Hematopoietic multipotent progenitor cell treated with erythropoietin and hydrocortisone succinate and interleukin-3 and kit ligand, for 8 days (in vitro differentiated cells): ENCODE measurements at regions not wholly inside any gene's neighbourhood (a gene's known extent, or its start where the extent isn't known, plus 50 kb on each side); places are given as distances from the start of the nearest gene placed in this dataset.

Source experiments
- DNase-seq: peaks from one replicate; pipeline ENCODE4 v3.0.0-alpha.2; 2015

- DNase-seq, result no peak
These were observed 627.6 kb upstream of the PCDH9 start for GRCh38 chr13:67857581-67858310.

DNA sequence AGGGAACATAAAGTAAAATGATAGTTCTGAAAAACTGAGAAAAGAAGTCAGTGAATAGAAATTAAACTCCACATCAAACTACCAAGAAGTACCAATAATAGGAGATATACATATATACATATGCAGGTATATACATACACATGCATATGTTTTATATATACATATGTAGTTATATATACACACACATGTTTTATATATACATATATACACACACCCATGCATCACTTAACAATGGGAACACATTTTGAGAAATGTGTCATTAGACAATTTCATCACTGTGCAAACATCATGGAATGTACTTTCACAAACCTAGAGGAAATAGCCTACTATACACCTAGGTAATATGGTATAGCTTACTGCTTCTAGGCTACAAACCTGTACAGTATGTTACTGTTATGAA is 626.8 kb upstream of the PCDH9 start:
- DNase-seq, result no peak

DNA sequence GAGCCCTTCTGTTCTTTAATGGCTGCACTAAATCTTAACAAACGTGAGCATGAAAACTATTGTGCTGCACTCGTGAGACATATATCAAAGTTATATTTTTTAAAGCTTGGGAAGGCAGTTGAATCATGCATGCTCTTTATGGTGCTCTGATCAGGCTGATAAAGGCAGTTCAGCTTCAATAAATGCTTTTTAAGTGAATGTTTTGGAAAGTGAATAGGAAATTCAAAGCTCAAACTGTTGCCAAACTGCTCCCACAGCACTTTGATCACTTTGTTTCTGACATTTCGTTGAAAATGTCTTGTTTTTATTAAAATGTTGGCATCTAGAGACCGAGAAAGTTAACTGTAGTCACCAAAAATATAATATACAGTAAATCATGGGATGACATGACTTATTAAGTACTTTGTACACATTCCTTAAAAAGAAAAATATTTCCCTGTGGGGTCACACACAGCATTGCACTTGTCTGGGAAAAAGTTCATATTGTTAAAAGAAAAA is 625.7 kb upstream of the PCDH9 start:
- DNase-seq, result no peak

GRCh38 chr13:67854990-67855389 is 624.9 kb upstream of the PCDH9 start:
- no peak for DNase-seq

- DNase-seq, result no peak
These were observed 614.4 kb upstream of the PCDH9 start for GRCh38 chr13:67844574-67844973.

DNA sequence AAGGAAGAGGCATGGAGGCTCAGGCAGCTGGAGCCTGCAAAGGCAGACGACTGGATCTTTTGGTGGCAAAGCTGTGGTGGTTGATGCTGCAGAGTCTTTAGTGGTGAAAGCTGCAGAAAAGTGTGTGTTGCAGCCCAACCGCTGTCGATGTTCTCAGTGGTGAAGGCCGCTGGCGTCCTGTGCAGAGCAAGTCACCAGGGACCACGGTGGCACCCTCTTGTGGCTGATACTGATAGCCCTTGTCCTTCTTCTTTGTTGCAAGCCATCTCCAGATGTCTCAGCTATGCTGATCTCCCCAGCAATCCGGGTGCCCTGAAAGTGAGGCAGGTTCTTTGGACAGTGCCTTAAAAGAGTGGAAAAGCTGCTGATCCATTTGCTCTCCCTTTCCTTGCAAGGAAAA is 610.9 kb upstream of the PCDH9 start:
- no peak for DNase-seq

DNA sequence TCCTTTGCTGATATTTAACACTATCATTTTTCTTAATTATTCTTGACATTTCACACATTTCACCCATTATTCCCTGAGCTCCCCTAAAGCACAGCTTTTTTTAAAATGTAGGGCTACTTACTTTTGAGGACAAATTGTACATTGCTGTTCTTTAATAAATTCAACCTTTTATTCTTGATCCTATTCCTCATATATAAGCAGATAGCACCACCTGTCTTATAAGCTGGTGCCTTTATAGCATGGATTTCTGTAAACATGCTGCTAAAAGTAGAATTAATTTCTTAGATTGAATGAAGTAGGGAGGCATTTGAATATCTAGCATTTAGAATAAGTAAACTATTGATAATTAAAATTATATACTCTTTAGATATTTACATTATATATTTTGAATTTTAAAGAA is 603.4 kb upstream of the PCDH9 start:
- no peak for DNase-seq

GRCh38 chr13:67829641-67830040 is 599.5 kb upstream of the PCDH9 start:
- no peak for DNase-seq

GRCh38 chr13:67827992-67828391 is 597.9 kb upstream of the PCDH9 start:
- no peak for DNase-seq

GRCh38 chr13:67821606-67822005 is 591.5 kb upstream of the PCDH9 start:
- no peak for DNase-seq

GRCh38 chr13:67806796-67807195 is 576.7 kb upstream of the PCDH9 start:
- DNase-seq, result peak; percentile 3

DNA sequence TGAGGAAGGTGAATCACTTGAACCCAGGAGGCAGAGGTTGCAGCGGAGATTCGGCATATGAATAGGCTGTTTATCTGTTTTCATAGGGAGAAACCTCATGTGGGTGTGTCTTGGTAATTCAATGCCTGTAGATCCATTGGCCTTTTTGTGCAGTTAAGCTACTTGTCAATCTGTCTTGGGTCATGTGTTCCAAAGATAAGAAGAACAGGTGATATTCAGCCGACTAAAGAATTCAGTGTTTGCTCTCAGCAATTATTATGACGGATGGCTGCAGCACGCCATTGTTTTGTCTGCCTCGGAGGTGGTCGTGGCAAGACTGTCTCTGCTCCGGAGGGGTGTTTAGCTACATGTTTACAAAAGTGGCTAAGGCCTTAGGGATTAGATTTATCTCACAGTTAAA is 573.0 kb upstream of the PCDH9 start:
- DNase-seq, result no peak

- no peak for DNase-seq
These were observed 562.1 kb upstream of the PCDH9 start for GRCh38 chr13:67792151-67792676.

DNA sequence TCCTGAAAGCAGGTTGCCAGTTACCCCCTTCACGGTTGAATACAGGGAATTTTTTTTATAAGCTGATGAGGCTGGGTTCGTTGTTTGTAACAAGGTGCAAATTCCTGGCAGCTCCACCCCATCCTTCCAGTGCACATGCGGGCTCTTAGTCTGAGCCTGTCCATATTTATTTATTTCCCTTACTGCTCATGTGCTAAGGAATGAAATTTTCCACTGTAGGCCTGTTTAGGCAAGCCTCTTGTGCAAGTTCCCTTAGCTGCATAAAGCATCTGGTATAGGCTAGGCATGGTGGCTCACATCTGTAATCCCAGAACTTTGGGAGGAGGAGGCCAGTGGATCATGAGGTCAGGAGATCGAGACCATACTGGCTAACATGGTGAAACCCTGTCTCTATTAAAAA is 560.9 kb upstream of the PCDH9 start:
- no peak for DNase-seq

GRCh38 chr13:67776151-67776550 is 546.0 kb upstream of the PCDH9 start:
- DNase-seq, result no peak

DNA sequence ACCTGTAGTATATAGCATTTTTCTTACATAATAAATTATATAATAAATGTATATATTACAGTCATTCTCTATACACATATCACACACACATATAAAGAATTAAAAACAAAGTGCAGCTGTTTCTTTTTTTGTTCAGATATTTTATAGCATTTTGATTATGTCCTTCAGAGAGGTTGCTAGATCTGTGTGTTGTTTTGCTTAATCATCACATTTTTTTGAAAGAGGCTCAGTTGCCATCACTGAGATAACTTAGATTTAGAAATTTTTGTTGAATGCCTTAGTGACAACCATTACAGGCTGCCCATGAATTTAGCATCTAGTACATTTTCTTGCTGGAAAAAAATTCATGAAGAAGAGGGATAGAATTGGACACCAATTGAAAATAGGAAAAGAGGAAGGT is 545.2 kb upstream of the PCDH9 start:
- DNase-seq, result no peak

- DNase-seq, result no peak
These were observed 542.8 kb upstream of the PCDH9 start for GRCh38 chr13:67772807-67773453.

- no peak for DNase-seq
These were observed 541.0 kb upstream of the PCDH9 start for GRCh38 chr13:67771106-67771505.

GRCh38 chr13:67769987-67770341 is 539.8 kb upstream of the PCDH9 start:
- DNase-seq, result no peak

- no peak for DNase-seq
These were observed 539.2 kb upstream of the PCDH9 start for GRCh38 chr13:67769063-67769986.

DNA sequence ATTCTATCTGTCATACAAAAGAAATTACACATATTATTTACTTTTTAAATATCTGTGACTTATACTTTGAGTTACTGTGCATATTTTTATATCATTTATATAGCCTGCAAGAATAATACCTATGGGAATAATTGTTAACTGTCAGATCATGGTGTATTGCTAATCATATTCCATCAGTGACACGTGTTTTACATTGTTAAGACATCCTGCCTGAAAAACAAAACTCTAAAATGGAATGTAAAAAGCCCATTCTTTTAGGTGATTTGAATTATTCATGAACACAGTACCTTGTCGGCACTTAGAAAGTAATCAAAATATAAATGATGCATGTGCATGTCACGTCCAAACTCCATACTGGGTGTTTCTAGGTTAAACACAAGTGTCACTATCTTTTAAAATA is 533.8 kb upstream of the PCDH9 start:
- DNase-seq, result no peak

DNA sequence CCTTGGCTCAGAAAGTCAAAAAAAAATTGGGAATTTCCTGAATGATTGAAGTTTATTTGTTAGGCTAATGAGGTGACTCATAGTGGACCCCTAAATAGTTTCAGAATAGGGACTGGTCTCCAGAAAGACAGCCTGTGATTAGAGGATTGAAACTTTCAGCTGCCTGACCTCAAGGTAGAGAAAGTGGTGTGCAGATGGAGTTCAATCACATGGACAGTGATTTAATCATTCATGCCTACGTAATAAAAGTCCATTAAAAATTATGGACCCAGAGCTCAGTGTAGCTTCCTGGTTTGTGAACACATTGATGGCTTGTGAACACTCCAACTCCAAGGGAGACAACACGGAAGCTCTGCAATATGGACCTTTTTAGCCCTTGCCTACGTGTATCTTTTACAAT is 533.2 kb upstream of the PCDH9 start:
- no peak for DNase-seq

GRCh38 chr13:67758975-67759374 is 528.8 kb upstream of the PCDH9 start:
- no peak for DNase-seq
